ENCODE measurements at regions not wholly inside any gene's neighbourhood (a gene's known extent, or its start where the extent isn't known, plus 50 kb on each side); places are given as distances from the start of the nearest gene placed in this dataset.
"Not testable (repeated sequence)": the region's sequence is repeated elsewhere in the genome, so short reads cannot be mapped to it uniquely, and the experiment has no call there.

DNA sequence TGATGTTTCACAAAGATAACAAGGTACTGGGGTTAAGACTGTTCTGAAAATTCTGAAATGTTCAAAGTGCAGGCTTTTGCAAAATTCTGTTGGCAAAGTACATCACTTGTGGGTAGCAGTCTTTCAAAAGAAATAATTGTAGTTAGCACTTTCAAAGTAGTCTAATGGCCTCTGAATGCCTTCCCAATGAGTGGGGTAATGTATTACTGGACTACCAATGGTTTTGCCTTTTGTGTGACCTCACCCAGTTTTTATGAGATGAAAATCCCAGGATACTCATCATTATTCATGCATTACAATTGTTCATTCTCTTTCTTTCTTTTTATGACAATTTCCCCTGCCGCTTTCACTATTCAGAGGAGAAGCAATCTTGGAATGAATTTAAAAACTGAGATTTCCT lies 686.1 kb downstream of the GLUD2 start:
- Mint-ChIP-seq H3K36me3 (ENCODE audit: insufficient read depth, unreplicated experiment) (no peaks in the 10 kb centered on the region), H3K9me3 (ENCODE audit: unreplicated experiment) (no peaks in the 10 kb centered on the region), H3K27me3 (ENCODE audit: insufficient read depth, unreplicated experiment) (peaks cover 3% of the 10 kb centered on the region), H3K4me1 (ENCODE audit: low read depth, unreplicated experiment) (no peaks in the 10 kb centered on the region), H3K27ac (ENCODE audit: unreplicated experiment) (no peak overlapping the region), H3K4me3 (ENCODE audit: unreplicated experiment) (no peak overlapping the region)
- Histone ChIP-seq H3K4me1 (no peaks in the 10 kb centered on the region), H3K4me3 (ENCODE audit: low read depth, low read length) (no peak overlapping the region), H3K9me3 (no peaks in the 10 kb centered on the region), H3K36me3 (ENCODE audit: control insufficient read depth, insufficient read depth, low read length) (no peaks in the 10 kb centered on the region), H3K27me3 (replicated peaks; ENCODE audit: control insufficient read depth, insufficient read depth, low read length) (no peaks in the 10 kb centered on the region)
- CTCF ChIA-PET, result no interaction called here
- TF ChIP-seq, protein P1, sequence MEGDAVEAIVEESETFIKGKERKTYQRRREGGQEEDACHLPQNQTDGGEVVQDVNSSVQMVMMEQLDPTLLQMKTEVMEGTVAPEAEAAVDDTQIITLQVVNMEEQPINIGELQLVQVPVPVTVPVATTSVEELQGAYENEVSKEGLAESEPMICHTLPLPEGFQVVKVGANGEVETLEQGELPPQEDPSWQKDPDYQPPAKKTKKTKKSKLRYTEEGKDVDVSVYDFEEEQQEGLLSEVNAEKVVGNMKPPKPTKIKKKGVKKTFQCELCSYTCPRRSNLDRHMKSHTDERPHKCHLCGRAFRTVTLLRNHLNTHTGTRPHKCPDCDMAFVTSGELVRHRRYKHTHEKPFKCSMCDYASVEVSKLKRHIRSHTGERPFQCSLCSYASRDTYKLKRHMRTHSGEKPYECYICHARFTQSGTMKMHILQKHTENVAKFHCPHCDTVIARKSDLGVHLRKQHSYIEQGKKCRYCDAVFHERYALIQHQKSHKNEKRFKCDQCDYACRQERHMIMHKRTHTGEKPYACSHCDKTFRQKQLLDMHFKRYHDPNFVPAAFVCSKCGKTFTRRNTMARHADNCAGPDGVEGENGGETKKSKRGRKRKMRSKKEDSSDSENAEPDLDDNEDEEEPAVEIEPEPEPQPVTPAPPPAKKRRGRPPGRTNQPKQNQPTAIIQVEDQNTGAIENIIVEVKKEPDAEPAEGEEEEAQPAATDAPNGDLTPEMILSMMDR (IDR thresholded peaks at IDR 0.05; ENCODE audit: insufficient read depth in 1 of 2, low read depth in 1 of 2, low read length in 1 of 2, severe bottlenecking in 1 of 2, unreplicated experiment in 1 of 2), result no peak
- intact Hi-C loops (cut with micrococcal nuclease; ENCODE audit: unreplicated experiment), result no loop called here
- BruUV-seq (replicated peaks), result no TSS peak
- POLR2A ChIA-PET, result no interaction called here
- DNase-seq, result no peak

DNA sequence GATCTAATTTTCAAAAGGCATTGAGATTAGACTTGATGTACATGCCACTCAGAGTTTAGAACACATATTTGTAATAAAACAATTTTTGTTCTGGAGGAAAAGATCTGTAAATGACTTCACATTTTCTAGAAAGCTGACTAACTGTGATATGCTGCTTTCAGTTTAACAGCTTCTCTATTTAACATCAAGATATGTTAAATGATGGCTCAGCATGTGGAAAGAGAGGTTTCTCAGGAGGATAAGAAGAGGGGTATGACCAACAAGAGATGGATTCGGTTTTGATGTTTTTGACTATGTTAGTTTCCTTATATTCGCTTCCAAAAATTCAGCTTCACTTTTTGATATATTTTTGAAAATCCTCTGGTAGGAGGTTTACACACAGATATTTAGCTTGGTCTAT lies 698.7 kb downstream of the GLUD2 start:
- DNase-seq, result no peak
- H3K4me3 Mint-ChIP-seq (ENCODE audit: unreplicated experiment), result no peak overlapping the region
- no peaks in the 10 kb centered on the region for H3K9me3 ChIP-seq
- no peaks in the 10 kb centered on the region for H3K27me3 ChIP-seq (replicated peaks; ENCODE audit: control insufficient read depth, insufficient read depth, low read length)
- ChIA-PET POLR2A (no interaction called here), CTCF (no interaction called here)
- TF ChIP-seq, protein P1 (IDR thresholded peaks at IDR 0.05; ENCODE audit: insufficient read depth in 1 of 2, low read depth in 1 of 2, low read length in 1 of 2, severe bottlenecking in 1 of 2, unreplicated experiment in 1 of 2), result no peak
- no peaks in the 10 kb centered on the region for H3K27me3 Mint-ChIP-seq (ENCODE audit: insufficient read depth, unreplicated experiment)
- no peaks in the 10 kb centered on the region for H3K4me1 Mint-ChIP-seq (ENCODE audit: low read depth, unreplicated experiment)
- H3K27ac Mint-ChIP-seq (ENCODE audit: unreplicated experiment), result no peak overlapping the region
- H3K4me1 ChIP-seq, result no peaks in the 10 kb centered on the region
- H3K36me3 ChIP-seq (ENCODE audit: control insufficient read depth, insufficient read depth, low read length), result no peaks in the 10 kb centered on the region
- no peaks in the 10 kb centered on the region for H3K9me3 Mint-ChIP-seq (ENCODE audit: unreplicated experiment)
- intact Hi-C loops (cut with micrococcal nuclease; ENCODE audit: unreplicated experiment), result no loop called here
- no peak overlapping the region for H3K4me3 ChIP-seq (ENCODE audit: low read depth, low read length)
- H3K36me3 Mint-ChIP-seq (ENCODE audit: insufficient read depth, unreplicated experiment), result no peaks in the 10 kb centered on the region
- BruUV-seq (replicated peaks), result no TSS peak

DNA sequence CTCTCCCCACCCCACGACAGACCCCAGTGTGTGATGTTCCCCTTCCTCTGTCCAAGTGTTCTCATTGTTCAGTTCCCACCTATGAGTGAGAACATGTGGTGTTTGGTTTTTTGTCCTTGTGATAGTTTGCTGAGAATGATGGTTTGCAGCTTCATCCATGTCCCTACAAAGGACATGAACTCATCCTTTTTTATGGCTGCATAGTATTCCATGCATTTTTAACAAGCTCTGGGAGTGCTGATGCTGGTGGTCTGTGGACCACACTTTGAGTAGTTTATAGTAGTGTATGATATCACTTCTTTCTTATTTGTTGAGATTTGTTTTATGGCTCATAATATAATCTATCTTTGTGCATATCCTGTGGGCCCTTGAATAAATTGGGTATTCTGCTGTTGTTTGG lies 706.2 kb downstream of the GLUD2 start:
- POLR2A ChIA-PET; BruUV-seq (replicated peaks); DNase-seq; CTCF ChIA-PET; H3K4me3 ChIP-seq (ENCODE audit: low read depth, low read length); intact Hi-C loops (cut with micrococcal nuclease; ENCODE audit: unreplicated experiment); H3K9me3 Mint-ChIP-seq (ENCODE audit: unreplicated experiment); H3K27me3 ChIP-seq (replicated peaks; ENCODE audit: control insufficient read depth, insufficient read depth, low read length); H3K4me1 ChIP-seq; H3K9me3 ChIP-seq; H3K27ac Mint-ChIP-seq (ENCODE audit: unreplicated experiment); H3K36me3 Mint-ChIP-seq (ENCODE audit: insufficient read depth, unreplicated experiment); H3K27me3 Mint-ChIP-seq (ENCODE audit: insufficient read depth, unreplicated experiment); H3K36me3 ChIP-seq (ENCODE audit: control insufficient read depth, insufficient read depth, low read length); H3K4me1 Mint-ChIP-seq (ENCODE audit: low read depth, unreplicated experiment); H3K4me3 Mint-ChIP-seq (ENCODE audit: unreplicated experiment): not testable (repeated sequence)

DNA sequence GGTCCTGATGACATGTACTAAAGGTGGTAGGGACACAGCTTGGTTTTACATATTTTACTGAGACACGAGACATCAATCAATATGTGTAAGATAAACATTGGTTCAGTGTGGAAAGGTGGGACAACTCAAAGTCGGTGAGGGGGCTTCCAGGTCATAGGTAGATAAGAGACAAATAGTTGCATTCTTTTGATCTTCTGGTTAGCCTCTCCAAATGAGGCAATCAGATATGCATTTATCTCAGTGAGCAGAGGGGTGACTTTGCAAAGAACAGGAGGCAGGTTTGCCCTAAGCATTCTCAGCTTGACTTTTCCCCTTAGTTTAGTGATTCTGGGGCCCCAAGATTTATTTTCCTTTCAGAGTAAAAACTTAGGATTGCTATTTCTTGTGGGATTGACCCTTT lies 706.9 kb downstream of the GLUD2 start:
- Histone ChIP-seq H3K27me3 (replicated peaks; ENCODE audit: control insufficient read depth, insufficient read depth, low read length) (no peaks in the 10 kb centered on the region), H3K36me3 (ENCODE audit: control insufficient read depth, insufficient read depth, low read length) (no peaks in the 10 kb centered on the region), H3K4me3 (ENCODE audit: low read depth, low read length) (no peak overlapping the region), H3K4me1 (no peaks in the 10 kb centered on the region), H3K9me3 (no peaks in the 10 kb centered on the region)
- BruUV-seq (replicated peaks), result no TSS peak
- Mint-ChIP-seq H3K27me3 (ENCODE audit: insufficient read depth, unreplicated experiment) (no peaks in the 10 kb centered on the region), H3K4me1 (ENCODE audit: low read depth, unreplicated experiment) (no peaks in the 10 kb centered on the region), H3K36me3 (ENCODE audit: insufficient read depth, unreplicated experiment) (no peaks in the 10 kb centered on the region), H3K27ac (ENCODE audit: unreplicated experiment) (no peak overlapping the region), H3K9me3 (ENCODE audit: unreplicated experiment) (no peaks in the 10 kb centered on the region), H3K4me3 (ENCODE audit: unreplicated experiment) (no peak overlapping the region)
- TF ChIP-seq, protein P1 (IDR thresholded peaks at IDR 0.05; ENCODE audit: insufficient read depth in 1 of 2, low read depth in 1 of 2, low read length in 1 of 2, severe bottlenecking in 1 of 2, unreplicated experiment in 1 of 2), result no peak
- intact Hi-C loops (cut with micrococcal nuclease; ENCODE audit: unreplicated experiment), result no loop called here
- no peak for DNase-seq
- POLR2A ChIA-PET, result no interaction called here
- CTCF ChIA-PET, result no interaction called here

All from Caco-2 (cell line).